GM19025 (cell line): ENCODE measurements at regions not wholly inside any gene's neighbourhood (a gene's known extent, or its start where the extent isn't known, plus 50 kb on each side); places are given as distances from the start of the nearest gene placed in this dataset.
"Not testable (repeated sequence)": the region's sequence is repeated elsewhere in the genome, so short reads cannot be mapped to it uniquely, and the experiment has no call there.

Experiments used
- ATAC-seq: cut with Tn5 transposase; IDR thresholded peaks from one replicate; pipeline ENCODE4 v1.9.1; 2021; ENCODE audit warnings: mild to moderate bottlenecking, low read depth, moderate library complexity; ENCODE audit not compliant: unreplicated experiment

- ATAC-seq = no peak
These were observed 60.2 kb downstream of the THNSL1 start for GRCh38 chr10:25076506-25077177.

DNA sequence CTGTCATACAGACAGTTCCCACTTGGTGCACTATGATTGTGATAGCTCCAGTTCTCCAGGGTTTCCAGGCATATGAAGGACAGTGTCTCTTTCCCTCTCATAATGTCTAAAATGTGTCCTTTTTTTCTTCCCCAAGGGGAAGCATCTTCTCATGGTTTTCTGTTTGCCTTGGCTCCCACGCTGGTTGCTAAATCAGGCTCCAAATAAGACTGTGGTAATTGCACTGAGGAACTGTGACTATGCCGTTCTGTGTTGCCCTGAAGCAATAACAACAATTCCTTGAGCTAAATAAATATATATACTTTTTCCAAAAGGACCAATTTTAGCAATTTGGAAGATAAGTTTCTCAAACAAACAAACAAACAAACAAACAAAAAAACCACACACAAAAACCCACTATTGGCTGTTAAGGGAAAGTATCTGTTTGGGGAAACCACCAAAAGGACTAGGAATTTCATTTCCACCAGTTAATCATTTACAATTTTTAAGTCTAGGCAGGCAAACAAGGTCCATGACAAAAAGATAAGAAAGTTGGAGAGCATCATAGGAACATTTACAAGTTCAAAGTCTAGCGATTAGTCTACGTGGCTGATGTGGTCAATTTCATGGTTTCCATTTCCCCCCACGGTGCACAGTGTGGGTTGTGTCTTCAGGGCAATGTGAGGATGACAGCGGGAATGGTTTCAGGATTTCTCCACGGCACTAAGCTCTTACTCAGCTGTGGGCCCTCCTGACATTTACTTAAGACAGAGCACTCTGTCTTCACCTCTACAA lies 62.4 kb downstream of the THNSL1 start:
- ATAC-seq = no peak

DNA sequence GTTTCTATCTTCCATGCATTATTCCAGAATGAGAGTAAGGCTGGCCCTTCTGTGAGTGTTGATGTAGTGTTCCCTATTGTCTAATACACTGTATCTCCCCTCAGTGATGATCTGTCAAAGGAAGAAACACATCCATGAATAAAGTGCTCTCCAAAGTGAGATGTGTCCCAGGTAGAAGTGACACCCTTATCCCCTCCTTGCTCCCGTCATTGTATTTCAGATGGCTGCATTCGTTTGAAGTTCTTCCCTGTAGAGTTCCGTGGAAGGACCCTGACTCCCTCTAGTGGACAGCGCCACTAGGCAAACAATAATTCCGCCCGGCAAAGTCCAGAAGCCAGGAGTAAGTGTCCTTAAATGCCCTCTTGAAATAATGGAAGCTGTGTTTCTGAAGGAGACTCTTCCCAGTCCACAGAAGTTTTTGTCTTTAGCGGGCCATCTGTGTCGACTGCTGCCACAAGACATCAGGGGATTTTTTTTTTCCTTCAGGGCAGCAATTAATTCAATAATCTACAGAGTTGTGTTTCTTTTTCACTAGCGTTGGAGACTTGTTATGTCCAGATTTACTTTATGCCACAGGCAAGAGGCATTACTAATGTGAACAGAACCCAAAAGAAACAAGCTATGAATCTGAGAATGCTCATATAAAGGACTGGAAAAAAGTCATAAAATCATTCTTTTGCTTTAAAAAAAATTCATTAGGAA lies 64.6 kb downstream of the THNSL1 start:
- ATAC-seq = peak; percentile 68

GRCh38 chr10:25082276-25083204 lies 66.1 kb downstream of the THNSL1 start:
- no peak for ATAC-seq

DNA sequence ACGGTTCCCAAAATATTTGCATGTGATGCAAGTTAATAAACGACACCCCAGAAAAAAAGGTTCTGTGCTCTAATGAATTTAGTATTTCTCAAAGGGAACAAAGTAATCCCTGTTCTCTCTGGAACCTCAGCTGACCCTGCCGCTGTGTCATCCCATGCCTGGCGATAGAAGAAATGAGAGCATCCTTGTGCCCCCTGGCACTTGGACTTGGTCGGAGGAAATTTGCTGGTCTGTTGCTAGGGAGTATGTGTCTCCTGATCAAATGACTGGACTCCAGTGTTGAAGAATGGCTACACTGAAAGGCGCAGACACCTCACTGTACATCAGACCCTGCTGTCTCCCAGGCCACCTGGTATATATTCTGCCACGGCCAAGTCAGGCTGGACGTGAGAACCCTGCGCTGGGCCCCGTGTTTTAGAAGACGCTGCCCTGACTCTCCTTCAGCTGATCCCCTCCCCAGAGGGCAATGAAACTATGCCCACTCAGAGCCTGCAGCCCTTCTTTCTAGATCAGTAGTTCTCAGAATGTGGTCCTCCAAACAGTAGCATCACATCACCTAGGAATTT lies 67.2 kb downstream of the THNSL1 start:
- no peak for ATAC-seq

DNA sequence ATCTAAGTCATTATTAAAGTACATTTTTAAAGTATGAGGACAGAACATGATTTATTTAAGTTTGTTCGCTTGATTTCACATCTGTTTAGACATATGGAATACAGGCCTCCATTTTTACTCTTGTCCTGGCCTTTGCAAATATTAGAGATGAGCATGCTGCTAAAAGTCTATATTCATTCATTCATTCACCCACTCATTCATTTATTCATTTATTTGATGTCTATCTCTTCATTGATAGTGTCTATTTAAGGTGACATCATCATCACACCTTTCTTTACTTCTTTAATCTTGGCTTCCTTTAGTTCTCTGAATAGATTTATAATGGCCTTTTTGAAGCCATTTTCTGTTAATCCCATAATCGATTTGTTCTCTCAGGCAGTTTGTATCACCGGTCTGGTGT lies 68.0 kb downstream of the THNSL1 start:
- no peak for ATAC-seq

DNA sequence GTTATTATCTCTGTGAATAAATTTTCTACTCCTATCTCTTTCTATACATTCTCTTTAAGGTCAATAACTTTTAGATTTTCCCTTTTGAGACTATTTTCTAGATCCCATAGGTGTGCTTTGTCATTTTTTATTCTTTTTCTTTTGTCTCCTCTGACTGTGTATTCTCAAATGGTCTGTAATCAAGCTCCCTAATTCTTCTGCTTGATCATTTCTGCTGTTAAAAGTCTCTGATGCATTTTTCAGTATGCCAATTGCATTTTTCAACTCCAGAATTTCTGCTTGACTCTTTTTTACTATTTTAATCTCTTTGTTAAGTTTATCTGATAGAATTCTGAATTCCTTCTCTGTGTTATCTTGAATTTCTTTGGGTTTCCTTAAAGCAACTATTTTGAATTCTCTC lies 78.2 kb downstream of the THNSL1 start:
- no peak for ATAC-seq

- no peak for ATAC-seq
These were observed 77.0 kb upstream of the GPR158 start for GRCh38 chr10:25097669-25098411.

- no peak for ATAC-seq
These were observed 74.7 kb upstream of the GPR158 start for GRCh38 chr10:25100141-25100540.

GRCh38 chr10:25101461-25102146 lies 73.2 kb upstream of the GPR158 start:
- no peak for ATAC-seq

GRCh38 chr10:25102147-25102822 lies 72.5 kb upstream of the GPR158 start:
- no peak for ATAC-seq

DNA sequence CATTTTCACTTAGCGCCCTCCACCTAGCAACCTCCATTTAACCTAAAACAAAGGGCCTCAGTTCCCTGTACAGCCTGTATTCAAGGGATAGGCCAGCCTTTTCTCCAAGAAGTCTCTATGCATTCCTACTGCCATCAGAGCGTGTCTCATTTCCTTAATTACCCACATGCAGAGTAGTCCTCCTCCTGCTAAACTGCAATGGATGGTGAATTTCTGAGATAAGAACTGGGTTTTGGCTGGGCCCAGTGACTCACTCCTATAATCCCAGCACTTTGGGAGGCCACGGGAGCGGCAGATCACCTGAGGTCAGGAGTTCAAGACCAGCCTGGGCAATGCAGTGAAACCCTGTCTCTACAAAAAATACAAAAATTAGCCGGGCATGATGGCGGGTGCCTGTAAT lies 71.1 kb upstream of the GPR158 start:
- ATAC-seq = no peak

DNA sequence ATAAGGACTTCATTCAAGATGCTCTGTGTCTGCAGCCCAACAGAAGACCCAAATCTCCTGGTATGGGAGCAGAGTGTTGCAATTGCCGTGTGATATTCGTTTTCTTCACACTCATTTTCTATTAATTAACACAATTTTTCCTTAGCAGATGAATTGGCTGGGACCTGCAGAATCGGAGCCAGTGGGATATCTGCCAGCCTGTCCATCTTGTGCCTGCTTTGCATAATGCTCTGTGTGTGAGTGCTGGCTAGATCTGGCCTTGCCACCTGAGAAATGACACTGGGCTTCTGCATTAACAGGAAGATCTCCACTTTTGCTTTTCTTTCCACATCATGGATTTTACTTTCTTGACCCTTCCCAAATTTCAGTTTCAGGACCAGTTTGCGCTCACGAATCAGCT lies 70.4 kb upstream of the GPR158 start:
- ATAC-seq = no peak

- ATAC-seq = no peak
These were observed 69.5 kb upstream of the GPR158 start for GRCh38 chr10:25105262-25105661.

DNA sequence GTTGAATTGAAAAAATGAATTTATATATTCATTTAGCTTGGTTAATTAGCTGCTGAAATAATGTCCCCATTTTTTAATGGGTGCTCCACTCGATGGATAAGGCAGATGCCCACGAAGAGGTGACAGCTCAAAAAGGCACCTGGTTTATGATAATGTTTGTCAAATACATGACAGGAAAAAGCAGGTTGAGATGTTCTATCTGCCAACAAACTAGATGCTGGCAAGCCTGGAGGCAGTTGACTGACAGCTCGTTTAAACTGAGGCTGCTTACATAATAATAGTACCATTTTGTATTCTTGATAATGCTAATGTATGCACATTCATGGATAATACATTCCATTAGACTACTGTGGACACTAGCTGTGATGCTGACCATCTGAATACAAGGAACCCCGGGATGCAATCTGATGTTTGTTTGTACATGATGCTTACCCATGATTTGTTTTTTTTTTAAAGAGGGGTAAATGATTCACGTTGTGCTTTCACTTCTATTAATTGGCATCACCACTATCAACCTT lies 69.0 kb upstream of the GPR158 start:
- ATAC-seq = no peak

GRCh38 chr10:25107756-25108155 lies 67.0 kb upstream of the GPR158 start:
- ATAC-seq = no peak

DNA sequence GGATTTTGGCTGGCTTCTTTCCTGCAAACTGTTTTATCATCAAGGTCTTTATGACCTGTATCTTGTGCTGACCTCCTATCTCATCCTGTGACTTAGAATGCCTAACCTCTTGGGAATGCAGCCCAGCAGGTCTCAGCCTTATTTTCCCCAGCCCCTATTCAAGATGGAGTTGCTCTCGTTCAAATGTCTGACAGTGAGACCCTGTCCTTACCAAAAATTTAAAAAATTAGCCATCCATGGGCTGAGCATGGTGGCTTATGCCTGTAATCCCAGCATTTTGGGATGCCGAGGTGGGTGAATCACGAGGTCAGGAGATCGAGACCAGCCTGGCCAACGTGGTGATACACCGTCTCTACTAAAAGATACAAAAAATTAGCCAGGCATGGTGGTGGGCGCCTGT lies 64.9 kb upstream of the GPR158 start:
- not testable (repeated sequence) for ATAC-seq

DNA sequence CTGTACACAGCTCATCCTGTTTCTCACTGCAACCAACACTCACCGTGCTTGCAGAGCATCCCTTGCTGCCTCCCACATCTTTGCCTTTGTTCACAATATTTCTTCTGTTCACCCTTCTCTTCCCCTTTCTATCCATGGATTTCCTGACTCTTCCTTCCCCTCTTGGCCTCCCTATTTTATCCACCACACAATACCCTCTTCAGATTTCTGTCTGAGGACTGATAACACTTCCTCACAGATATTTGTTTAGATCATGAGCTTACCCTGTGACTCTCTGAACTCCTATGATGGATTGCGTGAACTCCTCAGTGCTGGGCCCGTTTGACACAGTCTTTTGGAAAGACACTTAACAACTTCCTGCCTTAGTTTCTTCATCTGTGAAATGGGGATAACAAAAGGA lies 62.8 kb upstream of the GPR158 start:
- ATAC-seq = no peak
